Hepatic stellate cell (primary cell): ENCODE measurements at regions not wholly inside any gene's neighbourhood (a gene's known extent, or its start where the extent isn't known, plus 50 kb on each side); places are given as distances from the start of the nearest gene placed in this dataset.

Experiments used
- DNase-seq: peaks from one replicate; pipeline ENCODE4 v3.0.0; 2011; ENCODE audit warnings: low spot score

DNA sequence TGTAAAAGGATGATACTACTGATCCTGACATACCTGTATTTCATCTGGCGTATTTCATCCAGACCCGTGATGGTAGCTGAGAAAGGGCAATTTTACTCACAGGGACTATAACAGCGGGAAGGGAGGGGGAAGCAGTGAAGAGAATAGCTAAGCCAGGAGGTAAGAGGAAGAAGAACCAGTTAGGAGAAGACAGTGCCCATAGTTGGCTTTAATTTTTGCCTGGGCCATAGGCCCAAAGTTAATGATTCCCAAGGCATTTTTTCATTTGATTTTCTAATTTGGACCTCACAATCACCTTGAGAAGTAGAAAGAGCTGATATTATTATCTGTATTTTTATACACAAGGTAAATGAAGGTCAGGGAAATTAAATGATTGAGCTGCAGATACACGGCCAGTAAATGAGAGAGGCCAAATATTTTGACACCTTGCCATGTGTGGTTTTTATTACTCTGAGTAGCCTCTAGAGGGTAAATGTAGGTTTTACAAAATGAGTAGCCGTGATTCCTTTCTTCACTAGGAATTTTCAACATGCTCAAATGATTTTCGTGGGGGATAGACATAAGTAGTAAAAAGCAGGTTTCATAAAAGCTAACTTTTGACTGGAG lies 382.2 kb downstream of the FUT8 start:
- no peak for DNase-seq

GRCh38 chr14:65798216-65798615 lies 385.7 kb downstream of the FUT8 start:
- no peak for DNase-seq

GRCh38 chr14:65800694-65801093 lies 388.2 kb downstream of the FUT8 start:
- no peak for DNase-seq

GRCh38 chr14:65802196-65802595 lies 389.7 kb downstream of the FUT8 start:
- DNase-seq: no peak

DNA sequence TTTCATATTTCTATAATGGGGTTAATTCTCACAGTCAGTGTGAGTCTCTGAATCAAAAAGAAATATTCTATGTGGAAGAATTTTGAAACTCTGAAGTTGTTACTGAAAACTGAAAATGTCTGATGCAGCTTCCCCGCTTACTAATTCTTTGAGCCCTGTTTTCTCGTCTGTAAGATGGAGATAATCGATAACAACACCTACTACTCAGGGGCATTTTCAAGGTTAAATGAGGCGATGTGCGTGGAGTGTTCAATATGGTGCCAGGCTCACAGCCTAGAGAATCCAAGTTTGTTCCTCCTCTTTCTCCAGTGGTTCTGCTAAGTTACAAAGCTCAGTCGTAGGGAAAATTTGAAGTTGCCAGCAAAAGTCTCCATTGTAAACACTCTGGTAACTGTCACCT lies 391.4 kb downstream of the FUT8 start:
- no peak for DNase-seq

GRCh38 chr14:65804439-65805112 lies 392.0 kb downstream of the FUT8 start:
- no peak for DNase-seq

GRCh38 chr14:65805113-65805473 lies 392.6 kb downstream of the FUT8 start:
- DNase-seq: no peak

GRCh38 chr14:65808390-65808789 lies 395.9 kb downstream of the FUT8 start:
- no peak for DNase-seq

DNA sequence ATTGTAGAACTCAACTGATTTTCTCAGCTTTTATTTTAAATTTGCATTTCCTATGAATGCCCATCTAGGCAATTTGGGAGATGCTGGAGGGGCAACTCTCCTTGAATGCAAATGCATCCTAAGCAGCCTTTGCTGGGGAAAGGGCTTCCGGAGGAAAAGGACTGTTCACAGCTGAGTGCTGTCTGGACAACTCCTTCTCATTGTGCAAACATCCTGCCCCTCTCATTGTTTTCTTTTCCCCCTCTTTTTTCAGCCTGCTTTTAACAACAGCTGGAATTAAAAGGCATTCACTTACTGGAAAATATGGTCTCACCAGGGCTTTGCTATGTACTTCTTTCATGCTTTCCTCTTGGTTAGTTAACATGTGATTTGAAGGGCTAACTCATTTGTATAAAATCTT lies 397.8 kb downstream of the FUT8 start:
- no peak for DNase-seq

DNA sequence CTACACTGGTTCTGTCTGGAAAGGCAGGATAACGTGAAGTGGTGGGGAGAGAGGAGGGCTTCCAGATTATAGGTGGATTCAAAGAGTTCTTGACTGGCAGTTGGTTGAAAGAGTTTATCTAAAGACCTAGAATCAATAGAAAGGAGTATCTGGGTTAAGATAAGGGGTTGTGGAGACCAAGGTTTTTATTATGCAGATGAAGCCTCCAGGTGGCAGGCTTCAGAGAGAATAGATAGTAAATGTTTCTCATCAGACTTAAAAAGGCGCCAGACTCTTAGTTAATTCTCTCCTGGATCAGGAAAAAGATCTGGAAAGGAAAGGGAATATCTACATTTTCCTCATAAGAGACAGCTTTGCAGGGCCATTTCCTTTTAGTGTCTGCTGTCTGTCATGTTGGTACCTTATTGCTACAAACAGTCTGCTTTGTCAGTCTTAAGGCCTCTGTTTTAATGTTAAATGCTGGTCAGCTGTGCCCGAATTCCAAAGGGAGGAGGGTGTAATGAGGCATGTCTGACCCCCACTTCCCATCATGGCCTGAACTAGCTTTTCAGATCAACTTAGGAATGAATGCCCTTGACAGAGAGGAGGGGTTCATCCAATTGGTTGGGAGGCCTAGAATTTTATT lies 401.3 kb downstream of the FUT8 start:
- DNase-seq: no peak

GRCh38 chr14:65815127-65815526 lies 402.6 kb downstream of the FUT8 start:
- DNase-seq: no peak

DNA sequence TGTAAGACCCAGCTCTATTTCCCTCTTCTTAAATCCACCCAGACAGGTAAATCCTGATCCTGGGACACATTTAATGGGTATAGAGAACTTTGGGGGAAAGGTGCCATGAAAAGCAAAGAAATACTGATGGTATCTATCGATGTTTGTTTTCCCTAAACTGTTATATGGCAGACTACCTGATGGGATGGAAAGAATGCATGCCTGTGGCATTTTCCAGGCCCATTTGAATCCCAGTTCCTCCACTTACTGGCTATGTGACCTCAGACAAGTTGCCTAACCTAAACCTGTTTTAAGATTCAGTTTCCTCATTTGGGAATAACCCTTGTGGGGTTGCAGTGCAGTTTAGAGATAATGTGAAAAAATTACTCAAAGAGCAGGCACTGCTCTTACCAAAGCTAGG lies 404.5 kb downstream of the FUT8 start:
- no peak for DNase-seq

- no peak for DNase-seq
Observed at GRCh38 chr14:65819569-65819968, 407.0 kb downstream of the FUT8 start.

DNA sequence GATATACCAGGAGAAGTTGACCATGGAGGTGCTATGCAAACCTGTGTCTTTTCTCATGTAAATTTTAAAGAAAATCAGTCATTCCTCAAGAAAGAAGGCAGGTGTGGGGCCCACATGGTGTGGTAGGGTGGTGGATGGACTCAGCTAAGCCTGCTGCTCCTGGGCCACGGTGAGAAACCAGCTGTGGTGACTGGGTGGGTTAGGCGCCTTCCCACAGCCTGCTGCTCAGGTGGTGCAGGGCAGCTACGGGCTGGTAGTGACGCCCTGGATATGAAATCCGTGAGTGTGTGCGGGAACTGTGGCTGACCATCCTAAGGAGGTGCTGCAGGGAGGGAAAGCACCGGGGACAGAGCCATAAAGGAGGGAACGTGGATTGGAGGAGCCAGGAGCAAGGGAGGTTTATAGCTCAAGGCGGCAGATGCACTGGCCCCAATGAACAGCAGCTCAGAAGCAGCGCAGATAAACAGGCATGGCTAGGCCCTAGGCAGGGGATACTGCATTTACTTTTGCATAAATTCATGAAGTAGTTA lies 408.8 kb downstream of the FUT8 start:
- no peak for DNase-seq

DNA sequence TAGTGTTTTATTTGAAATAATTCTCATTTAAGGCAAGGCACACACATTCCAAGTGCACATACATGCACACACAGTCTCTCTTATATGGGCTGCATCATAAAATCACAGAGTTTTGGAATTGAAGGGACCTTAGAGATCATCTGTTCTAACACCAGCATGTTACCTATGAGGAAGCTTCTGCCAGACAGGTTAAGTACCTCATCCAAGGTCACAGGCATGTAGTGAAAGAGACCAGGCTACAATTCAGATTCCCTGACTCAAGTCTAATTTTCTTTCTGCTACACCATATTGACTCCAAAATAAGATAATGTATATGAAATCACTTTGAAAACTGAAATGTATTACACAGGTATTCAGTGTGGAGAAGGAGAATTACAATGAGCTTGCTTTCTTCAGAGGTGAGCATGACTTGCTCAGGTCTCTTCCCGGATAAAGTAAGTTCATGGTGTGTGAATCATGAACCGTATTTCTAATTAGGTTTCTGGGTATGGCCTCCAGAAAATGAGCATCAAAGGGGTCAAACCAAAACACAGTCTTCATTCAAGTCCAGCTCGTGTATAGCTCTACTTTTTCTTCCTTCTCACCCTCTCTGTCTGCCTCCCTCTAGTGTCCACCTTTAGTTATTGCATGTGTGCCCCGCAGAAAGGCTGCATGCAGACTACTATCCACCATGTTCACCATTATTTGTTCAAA lies 411.9 kb downstream of the FUT8 start:
- DNase-seq: peak; percentile 68

DNA sequence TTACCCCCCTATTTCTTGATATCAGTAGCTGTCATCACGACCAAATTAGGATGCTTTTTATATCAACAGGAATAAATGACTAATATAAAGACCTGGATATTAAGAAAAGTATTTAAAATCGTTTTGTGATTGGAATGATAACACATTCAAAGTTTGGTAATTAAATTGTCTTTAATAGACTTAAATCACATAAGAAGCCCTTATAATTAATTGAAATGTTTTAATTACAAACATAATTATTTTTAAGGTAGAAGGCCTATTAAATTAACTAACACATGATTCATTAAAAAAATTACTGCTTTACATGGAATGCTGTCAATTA lies 412.4 kb downstream of the FUT8 start:
- no peak for DNase-seq

- DNase-seq: no peak
Observed at GRCh38 chr14:65826946-65827345, 414.4 kb downstream of the FUT8 start.

GRCh38 chr14:65827520-65827919 lies 415.0 kb downstream of the FUT8 start:
- DNase-seq: no peak

- DNase-seq: no peak
Observed at GRCh38 chr14:65828396-65828795, 415.9 kb downstream of the FUT8 start.

GRCh38 chr14:65832431-65833266 lies 420.1 kb downstream of the FUT8 start:
- DNase-seq: peak; percentile 41

DNA sequence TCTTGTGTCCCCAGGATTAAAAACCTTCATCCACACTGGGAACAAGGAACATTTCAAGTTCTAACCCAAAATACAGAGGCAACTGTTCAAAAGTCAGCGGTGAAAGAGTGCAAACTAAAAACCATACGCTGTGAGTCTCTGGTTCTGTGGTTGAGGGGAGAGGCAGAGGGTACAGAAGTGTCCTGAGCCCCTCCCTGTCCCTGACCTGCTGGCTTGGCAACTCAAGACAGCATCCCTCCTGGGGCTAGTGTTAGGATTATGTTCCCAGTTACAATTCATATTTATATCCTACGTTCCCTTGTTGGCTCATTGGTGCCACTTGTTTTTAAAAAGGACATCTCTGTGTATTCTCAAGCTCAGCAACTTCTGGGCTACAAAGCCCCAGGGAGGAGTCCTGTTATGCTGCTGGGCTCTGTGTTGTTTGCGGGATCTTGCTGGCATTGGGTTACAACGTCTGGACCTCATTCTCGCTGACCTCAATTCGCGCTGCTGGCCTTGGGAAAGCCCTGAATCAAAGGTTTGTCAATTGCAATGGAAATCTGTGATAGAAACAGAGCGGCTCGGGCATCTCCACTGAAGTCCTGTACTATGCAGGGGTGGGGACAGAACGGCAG lies 420.8 kb downstream of the FUT8 start:
- no peak for DNase-seq

GRCh38 chr14:65834051-65834450 lies 421.5 kb downstream of the FUT8 start:
- DNase-seq: no peak
